ENCODE measurements at regions not wholly inside any gene's neighbourhood (a gene's known extent, or its start where the extent isn't known, plus 50 kb on each side); places are given as distances from the start of the nearest gene placed in this dataset.
"Not testable (repeated sequence)": the region's sequence is repeated elsewhere in the genome, so short reads cannot be mapped to it uniquely, and the experiment has no call there.

DNA sequence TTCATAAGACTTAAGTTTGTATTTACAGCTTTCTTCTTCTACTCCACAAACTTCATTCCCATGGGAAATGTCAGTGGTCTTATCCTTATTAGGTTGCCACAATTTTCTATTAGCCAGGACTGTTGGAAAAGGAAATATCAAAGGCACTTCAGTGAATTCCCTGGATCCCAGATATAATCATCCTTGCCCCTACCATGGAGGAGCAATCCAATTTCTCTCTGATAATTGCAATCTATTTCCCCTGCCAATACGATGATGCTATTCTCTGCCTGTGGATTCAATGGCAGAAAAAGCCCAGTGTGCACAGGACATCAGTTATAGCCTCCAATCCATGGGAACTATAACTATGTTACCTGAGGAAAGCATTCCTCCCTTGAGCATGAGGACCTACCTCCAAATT is 536.4 kb upstream of the UBE2E2 start:
- DNase-seq (ENCODE audit: low read depth in 2 of 2): no peak

GRCh38 chr3:22671848-22672247 is 531.3 kb upstream of the UBE2E2 start:
- DNase-seq (ENCODE audit: low read depth in 2 of 2): no peak

DNA sequence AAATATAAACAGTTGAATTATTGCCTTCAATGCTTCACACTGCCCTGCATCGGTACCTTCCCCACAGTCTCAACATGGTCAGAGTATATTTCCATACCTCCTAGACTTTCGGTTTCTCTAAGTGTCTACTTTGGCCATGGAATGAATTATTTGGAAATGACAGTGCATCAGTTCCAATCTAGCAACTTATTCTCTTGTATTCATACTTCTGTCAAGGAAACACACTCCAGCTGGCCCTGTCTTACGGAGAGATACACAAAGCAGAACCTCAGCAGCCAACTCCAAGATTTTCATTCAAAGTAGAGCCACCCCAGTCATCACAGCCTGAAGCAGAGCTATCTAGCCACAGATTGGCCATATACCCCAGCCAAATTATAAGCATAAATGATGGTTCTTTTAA is 518.4 kb upstream of the UBE2E2 start:
- no peak for DNase-seq (ENCODE audit: low read depth in 2 of 2)

GRCh38 chr3:22685597-22685996 is 517.5 kb upstream of the UBE2E2 start:
- DNase-seq (ENCODE audit: low read depth in 2 of 2): peak in 1 of 2 donors; percentile 4

DNA sequence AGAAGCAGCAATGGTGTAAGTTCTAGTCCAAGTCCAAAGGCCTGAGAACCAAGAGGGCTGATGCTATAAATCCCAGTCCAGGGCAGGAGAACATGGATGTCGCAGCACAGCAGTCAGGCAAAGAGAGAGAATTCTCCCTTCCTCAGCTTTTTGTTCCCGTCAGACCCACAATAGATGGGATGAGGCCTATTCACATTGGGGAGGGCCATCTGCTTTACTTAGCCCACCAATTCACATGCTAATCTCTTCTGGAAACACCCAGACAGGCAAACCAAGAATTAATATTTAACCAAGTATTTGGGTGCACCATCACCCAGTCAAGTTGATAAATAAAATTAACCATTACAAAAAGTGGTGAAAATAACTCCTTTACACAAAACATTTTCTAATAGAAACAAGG is 511.7 kb upstream of the UBE2E2 start:
- DNase-seq (ENCODE audit: low read depth in 2 of 2): no peak

DNA sequence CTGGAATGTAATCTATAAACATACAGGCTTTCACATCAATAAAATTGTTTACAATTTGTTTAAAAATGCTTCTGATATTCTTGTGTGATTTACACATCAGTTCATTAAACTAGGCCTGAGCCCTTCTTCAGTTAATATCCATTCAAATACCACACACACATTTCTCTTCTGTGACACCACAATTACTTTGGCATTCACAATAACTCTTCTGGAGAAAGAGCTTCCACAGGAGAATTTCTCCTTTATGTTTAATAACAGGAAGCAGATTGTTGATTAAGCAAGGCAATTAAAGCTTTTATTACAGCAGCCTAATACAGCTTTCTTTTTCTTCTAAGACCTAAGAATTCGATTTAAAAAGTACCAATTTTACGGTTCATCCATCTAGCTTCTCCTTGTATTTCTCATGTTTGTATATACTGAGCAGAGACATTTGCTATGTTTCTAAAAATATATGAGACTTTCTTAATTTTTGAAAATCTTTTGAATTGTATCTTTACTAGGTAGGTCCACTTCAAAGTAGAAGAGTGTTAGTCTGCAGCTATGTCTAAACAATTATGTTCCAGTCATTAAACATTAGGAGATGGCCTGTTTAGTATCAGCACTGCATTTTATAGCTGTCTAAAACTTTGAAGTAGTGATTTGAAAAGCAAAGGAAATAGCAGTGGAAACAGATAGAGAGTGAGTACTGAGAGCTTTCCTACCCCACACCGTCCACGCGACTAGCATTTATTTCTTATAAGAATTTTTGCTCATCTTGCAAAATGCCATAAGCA is 511.1 kb upstream of the UBE2E2 start:
- DNase-seq (ENCODE audit: low read depth in 2 of 2): no peak

- DNase-seq (ENCODE audit: low read depth in 2 of 2): no peak
Measured at GRCh38 chr3:22700876-22701275, 502.3 kb upstream of the UBE2E2 start.

GRCh38 chr3:22704166-22704565 is 499.0 kb upstream of the UBE2E2 start:
- no peak for DNase-seq (ENCODE audit: low read depth in 2 of 2)

DNA sequence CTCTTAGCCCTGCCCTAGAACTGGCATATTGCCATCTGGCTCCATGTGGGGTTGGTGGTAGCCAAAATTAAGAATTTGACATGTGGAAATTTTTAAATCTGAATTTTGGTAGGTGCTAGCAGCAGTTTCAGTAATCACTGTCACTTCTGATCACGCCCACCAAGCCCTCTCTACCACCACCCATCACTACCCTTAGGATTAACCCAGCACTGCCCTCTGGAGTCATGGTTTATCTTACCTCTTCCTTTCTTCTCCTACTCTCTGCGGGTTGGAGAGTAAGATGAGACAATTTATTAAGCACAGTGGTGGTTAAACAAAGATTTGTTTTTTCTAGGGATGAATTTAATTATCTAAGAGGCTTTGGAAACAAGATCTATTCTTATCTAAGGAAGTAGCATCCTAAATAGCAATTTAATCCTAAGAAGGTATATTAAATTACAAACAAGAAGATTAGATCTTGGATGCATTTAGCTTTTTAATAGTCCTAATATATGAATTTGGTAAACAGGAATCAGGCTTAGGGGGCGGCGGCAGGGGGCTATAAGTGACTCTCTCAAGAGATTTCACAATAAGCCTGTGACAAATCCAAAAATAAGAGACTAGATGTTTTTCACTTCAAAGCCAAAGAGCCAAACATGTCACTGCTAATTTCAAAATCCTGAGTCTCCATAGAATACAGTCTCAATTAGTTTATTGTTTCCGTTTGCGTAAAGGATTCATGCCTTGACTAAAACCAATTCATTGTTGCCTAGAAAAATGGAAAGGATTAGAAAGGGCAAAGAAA is 498.4 kb upstream of the UBE2E2 start:
- no peak for DNase-seq (ENCODE audit: low read depth in 2 of 2)

DNA sequence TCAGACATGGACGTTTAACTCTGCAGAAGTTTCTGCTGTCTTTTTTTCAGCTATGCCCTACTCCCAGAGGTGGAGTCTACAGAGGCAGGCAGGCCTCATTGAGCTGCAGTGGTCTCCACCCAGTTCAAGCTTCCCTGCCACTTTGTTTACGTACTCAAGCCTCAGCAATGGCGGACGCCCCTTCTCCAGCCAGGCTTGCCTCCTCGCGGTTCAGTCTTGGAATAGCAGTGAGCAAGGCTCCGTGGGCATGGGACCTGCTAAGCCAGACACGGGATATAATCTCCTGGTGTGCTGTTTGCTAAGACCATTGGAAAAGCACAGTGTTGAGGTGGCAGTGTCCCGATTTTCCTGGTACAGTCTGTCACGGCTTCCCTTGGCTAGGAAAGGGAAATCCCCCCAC is 496.2 kb upstream of the UBE2E2 start:
- DNase-seq (ENCODE audit: low read depth in 2 of 2): not testable (repeated sequence)

DNA sequence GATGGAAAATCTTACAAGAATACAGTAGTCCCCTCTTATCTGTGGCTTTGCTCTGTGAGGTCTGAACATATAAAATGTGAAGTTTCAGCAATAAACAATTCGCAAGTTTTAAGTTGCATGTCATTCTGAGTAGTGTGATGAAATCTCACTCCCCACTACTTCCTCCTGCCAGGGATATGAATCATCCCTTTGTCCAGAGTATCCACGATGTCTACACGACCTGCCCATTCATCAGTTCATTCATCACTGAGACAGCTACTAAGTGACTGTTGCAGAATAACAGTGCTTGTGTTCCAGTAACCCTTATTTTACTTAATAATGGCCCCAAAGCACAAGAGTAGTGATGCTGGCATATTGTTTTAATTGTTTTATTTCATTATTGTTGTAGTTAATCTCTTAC is 489.2 kb upstream of the UBE2E2 start:
- DNase-seq (ENCODE audit: low read depth in 2 of 2): peak; percentile 43 to 84

GRCh38 chr3:22714749-22715148 is 488.4 kb upstream of the UBE2E2 start:
- DNase-seq (ENCODE audit: low read depth in 2 of 2): no peak

DNA sequence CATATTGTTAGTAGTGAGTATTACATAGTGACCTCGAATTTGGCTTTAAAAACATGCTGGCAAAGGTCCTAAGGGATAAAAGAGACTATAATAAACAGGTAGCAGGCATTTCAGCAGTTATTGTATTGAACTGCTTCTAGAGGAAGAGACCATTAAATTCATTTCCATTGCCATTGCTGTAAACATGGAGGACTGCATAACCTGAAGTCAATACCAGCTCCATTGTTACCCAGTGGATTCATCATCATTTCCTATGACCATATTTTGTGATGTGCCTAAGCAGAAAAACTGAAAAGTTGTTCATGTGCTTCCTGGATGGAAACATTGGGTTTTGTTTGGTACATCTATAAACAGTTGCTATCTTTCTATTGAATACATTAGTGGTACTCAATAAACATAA is 482.5 kb upstream of the UBE2E2 start:
- DNase-seq (ENCODE audit: low read depth in 2 of 2): peak; percentile 21 to 94

GRCh38 chr3:22724420-22724819 is 478.7 kb upstream of the UBE2E2 start:
- DNase-seq (ENCODE audit: low read depth in 2 of 2): no peak

DNA sequence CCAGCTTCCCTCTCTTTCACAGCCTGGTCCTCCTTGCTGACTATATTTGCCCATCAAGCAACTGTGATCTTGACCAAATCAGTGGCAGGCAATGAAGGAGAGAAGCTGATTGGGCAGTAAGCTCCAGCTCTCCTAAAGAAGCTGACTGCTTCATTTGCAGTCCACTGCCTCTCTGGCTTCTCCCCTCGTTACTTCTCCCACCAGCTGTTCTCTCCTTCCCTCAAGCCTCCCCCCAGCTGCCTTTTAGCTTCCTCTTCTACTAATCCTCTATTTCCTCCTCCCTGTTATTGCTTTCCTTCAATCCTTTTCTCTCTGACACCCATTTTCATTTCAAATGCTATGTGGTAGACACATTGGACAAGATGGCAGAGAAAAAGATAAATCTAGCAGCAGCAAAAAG is 474.7 kb upstream of the UBE2E2 start:
- DNase-seq (ENCODE audit: low read depth in 2 of 2): no peak

DNA sequence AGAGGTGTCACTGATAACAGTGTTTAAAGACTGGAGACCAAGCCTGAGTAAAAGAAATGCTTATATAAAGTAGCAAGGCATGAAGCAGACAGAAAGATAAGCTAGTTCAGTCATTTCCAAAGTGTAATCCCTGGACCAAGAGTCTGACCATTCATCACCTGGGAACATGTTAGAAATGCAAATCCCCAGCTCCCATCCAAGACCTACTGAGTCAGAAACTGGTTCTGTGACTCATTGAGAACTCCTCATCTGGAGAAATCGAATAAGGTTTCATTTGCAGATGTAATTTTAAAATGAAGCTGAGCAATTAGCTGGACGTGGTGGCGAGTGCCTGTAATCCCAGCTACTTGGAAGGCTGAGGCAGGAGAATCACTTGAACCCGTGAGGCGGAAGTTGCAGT is 473.9 kb upstream of the UBE2E2 start:
- no peak for DNase-seq (ENCODE audit: low read depth in 2 of 2)

DNA sequence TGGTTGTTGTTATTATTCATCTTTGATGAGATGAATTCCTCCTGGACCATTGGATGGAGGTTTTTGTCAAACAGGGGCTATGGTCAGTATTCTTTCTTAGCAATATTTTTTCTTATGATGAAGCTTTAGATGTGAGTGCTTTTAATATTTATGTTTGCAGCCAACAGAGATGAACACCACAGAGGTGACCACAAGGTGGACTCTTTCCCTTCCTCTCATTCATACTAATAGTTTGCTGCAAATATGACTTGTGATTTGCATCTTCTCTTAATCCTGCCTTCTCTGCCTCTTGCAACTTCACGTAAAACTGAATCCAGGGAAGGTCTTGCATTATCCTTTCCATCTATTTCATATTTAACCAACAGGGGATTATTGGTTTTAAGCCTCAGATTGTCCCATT is 473.1 kb upstream of the UBE2E2 start:
- DNase-seq (ENCODE audit: low read depth in 2 of 2): peak in 1 of 2 donors; percentile 34

GRCh38 chr3:22730701-22731100 is 472.4 kb upstream of the UBE2E2 start:
- no peak for DNase-seq (ENCODE audit: low read depth in 2 of 2)

- DNase-seq (ENCODE audit: low read depth in 2 of 2): no peak
Measured at GRCh38 chr3:22731901-22732300, 471.2 kb upstream of the UBE2E2 start.

DNA sequence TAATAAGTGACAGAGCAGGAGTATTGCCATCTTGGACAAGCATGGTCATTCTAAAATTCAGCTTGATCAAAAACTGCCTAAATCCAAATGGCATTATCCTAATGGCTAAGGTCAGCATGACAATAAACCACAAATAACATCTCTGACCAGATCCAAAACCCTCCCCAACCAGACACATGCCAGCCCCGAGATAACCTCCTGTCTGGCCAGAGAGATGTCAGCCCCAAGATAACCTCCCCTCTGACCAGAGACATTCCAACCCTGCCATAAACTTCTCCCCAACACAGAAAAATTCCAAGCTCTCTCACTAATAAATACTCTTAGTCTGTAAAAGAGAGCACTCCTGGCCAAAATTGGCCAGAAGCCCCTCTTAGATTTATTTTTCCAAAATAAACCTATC is 470.5 kb upstream of the UBE2E2 start:
- DNase-seq (ENCODE audit: low read depth in 2 of 2): no peak

GRCh38 chr3:22734207-22734606 is 468.9 kb upstream of the UBE2E2 start:
- DNase-seq (ENCODE audit: low read depth in 2 of 2): no peak

DNA sequence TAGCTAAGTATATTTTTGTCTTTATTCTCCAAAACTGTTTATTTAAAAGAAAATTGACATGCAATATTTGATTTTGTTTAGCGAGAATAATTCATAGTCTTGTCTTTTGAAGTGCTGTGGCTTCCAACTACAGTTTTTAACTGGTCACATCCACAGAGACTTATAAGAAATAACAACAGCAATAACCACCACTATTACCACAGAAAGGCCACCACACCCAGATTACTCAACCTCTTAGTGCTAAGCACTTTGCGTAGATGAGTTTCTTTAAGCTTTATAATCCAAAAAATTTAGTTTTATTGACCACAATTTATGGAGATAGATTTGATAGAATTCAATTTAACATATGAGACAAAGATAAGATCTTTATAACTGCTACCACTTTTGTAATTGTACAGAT is 468.4 kb upstream of the UBE2E2 start:
- no peak for DNase-seq (ENCODE audit: low read depth in 2 of 2)

GRCh38 chr3:22735373-22735772 is 467.8 kb upstream of the UBE2E2 start:
- no peak for DNase-seq (ENCODE audit: low read depth in 2 of 2)
